HEK293T (cell line): ENCODE measurements at regions not wholly inside any gene's neighbourhood (a gene's known extent, or its start where the extent isn't known, plus 50 kb on each side); places are given as distances from the start of the nearest gene placed in this dataset.

Source experiments
- ARNT ChIP-seq: fragments of 450-650 bp; IDR thresholded peaks from 2 replicates; pipeline ENCODE4 v1.6.1; 2017; ENCODE audit warnings: mild to moderate bottlenecking
- FOXA1 ChIP-seq: fragments of 450-650 bp; IDR thresholded peaks from 2 replicates; pipeline ENCODE4 v1.6.1; 2016; ENCODE audit warnings: mild to moderate bottlenecking
- FOXK2 ChIP-seq: fragments of 450-650 bp; IDR thresholded peaks from 2 replicates; pipeline ENCODE4 v1.6.1; 2016; ENCODE audit warnings: mild to moderate bottlenecking
- FOXM1 ChIP-seq: fragments of 450-650 bp; IDR thresholded peaks from 2 replicates; pipeline ENCODE4 v1.6.1; 2017; ENCODE audit warnings: mild to moderate bottlenecking, borderline replicate concordance
- HDGF ChIP-seq: fragments of 450-650 bp; IDR thresholded peaks from 2 replicates; pipeline ENCODE4 v1.6.1; 2017; ENCODE audit warnings: antibody characterized with exemption, borderline replicate concordance
- NFRKB ChIP-seq: fragments of 450-650 bp; IDR thresholded peaks from 2 replicates; pipeline ENCODE4 v1.6.1; 2016; ENCODE audit warnings: mild to moderate bottlenecking, moderate library complexity
- SP1 ChIP-seq: fragments of 450-650 bp; IDR thresholded peaks from 2 replicates; pipeline ENCODE4 v1.6.1; 2017
- TF ChIP-seq, protein P1 (sequence below): fragments of 450-650 bp; IDR thresholded peaks from 2 replicates; pipeline ENCODE4 v1.6.1; 2016

DNA sequence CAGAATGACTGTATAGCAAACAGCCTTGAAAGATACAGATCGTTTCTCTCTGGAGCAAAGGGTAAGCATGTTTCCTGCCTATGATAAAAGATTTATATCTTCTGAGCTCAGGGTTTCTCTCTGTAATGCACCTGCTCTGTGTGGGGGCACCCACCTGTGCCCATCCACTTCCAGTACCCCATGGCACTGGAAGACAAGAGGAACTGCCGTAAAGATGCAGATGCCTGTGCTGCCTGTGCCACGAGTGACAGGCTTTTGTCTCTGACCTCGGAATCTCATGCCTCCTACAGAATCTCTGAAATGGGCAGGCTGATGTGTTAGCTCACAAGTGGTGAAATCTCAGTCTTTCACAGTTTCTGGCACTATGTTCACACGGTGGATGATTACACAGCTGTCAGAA is 50.3 kb upstream of the ATP11A start:
- TF ChIP-seq ARNT (no peak), SP1 (no peak), FOXM1 (no peak), FOXK2 (no peak), NFRKB (no peak), HDGF (no peak), FOXA1 (no peak)
- TF ChIP-seq, protein P1, sequence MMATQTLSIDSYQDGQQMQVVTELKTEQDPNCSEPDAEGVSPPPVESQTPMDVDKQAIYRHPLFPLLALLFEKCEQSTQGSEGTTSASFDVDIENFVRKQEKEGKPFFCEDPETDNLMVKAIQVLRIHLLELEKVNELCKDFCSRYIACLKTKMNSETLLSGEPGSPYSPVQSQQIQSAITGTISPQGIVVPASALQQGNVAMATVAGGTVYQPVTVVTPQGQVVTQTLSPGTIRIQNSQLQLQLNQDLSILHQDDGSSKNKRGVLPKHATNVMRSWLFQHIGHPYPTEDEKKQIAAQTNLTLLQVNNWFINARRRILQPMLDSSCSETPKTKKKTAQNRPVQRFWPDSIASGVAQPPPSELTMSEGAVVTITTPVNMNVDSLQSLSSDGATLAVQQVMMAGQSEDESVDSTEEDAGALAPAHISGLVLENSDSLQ: no peak
